HL-60 (cell line): ENCODE measurements at regions not wholly inside any gene's neighbourhood (a gene's known extent, or its start where the extent isn't known, plus 50 kb on each side); places are given as distances from the start of the nearest gene placed in this dataset.

Source experiments
- DNase-seq, 2 experiments: peaks; one replicate each; pipeline ENCODE4 v3.0.0-alpha.2; 2010 to 2020; ENCODE audit warnings: low read depth in 1 of 2, low spot score in 1 of 2
- H3K27ac ChIP-seq: fragments of 250-450 bp; sonication (Bioruptor Pico); replicated peaks from 2 replicates; pipeline ENCODE4 v1.5.1; 2020; ENCODE audit warnings: mild to moderate bottlenecking, moderate library complexity
- H3K27me3 ChIP-seq: fragments of 250-450 bp; sonication (Bioruptor Pico); 2 replicates; pipeline ENCODE4 v1.5.1; 2021; ENCODE audit warnings: mild to moderate bottlenecking, moderate library complexity; ENCODE audit not compliant: insufficient read depth, poor library complexity, severe bottlenecking
- H3K4me3 ChIP-seq: replicated peaks from 2 replicates; pipeline ENCODE4 v1.5.1; 2011; ENCODE audit warnings: mild to moderate bottlenecking, control low read depth, low read length; ENCODE audit not compliant: insufficient read depth
- GABPA ChIP-seq: IDR thresholded peaks from 2 replicates; pipeline ENCODE4 v1.6.1; 2012; ENCODE audit warnings: low read depth
- POLR2AphosphoS5 ChIP-seq: IDR thresholded peaks from 2 replicates; pipeline ENCODE4 v1.6.1; 2012; ENCODE audit warnings: low read depth
- SPI1 ChIP-seq: IDR thresholded peaks from 2 replicates; pipeline ENCODE4 v1.6.1; 2012; ENCODE audit warnings: low read depth, mild to moderate bottlenecking, borderline replicate concordance
- TF ChIP-seq, protein P1 (sequence below): IDR thresholded peaks from one replicate; pipeline ENCODE4 v1.5.1; 2011; ENCODE audit warnings: low read length, control low read depth, inconsistent platforms; ENCODE audit not compliant: insufficient read depth
- TF ChIP-seq, protein P2 (sequence below): IDR thresholded peaks from 2 replicates; pipeline ENCODE4 v1.6.1; 2012; ENCODE audit warnings: low read depth; ENCODE audit not compliant: insufficient replicate concordance

DNA sequence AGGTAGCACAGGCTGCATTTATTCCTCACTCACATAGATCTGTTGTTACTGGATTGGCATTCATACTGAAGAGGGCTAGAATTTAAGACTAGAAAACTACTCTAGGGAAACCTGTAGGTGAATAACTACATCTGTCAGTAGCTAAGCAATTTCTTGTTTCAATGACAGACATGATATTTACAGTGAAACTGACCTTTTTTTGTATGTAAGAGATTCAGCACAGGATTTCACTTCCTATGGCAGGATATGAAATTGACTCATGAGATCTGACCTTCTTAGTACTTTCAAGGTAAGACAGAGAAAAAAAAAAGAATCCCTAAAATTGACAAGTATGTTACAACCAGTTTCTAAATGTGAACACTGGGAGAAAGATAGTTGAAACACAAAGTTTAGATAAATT is 189.8 kb upstream of the SLC16A7 start:
- no peak overlapping the region for H3K4me3 ChIP-seq
- DNase-seq = no peak
- no peak for TF ChIP-seq GABPA
- no peak for TF ChIP-seq SPI1
- TF ChIP-seq, protein P1, sequence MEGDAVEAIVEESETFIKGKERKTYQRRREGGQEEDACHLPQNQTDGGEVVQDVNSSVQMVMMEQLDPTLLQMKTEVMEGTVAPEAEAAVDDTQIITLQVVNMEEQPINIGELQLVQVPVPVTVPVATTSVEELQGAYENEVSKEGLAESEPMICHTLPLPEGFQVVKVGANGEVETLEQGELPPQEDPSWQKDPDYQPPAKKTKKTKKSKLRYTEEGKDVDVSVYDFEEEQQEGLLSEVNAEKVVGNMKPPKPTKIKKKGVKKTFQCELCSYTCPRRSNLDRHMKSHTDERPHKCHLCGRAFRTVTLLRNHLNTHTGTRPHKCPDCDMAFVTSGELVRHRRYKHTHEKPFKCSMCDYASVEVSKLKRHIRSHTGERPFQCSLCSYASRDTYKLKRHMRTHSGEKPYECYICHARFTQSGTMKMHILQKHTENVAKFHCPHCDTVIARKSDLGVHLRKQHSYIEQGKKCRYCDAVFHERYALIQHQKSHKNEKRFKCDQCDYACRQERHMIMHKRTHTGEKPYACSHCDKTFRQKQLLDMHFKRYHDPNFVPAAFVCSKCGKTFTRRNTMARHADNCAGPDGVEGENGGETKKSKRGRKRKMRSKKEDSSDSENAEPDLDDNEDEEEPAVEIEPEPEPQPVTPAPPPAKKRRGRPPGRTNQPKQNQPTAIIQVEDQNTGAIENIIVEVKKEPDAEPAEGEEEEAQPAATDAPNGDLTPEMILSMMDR = no peak
- TF ChIP-seq, protein P2, sequence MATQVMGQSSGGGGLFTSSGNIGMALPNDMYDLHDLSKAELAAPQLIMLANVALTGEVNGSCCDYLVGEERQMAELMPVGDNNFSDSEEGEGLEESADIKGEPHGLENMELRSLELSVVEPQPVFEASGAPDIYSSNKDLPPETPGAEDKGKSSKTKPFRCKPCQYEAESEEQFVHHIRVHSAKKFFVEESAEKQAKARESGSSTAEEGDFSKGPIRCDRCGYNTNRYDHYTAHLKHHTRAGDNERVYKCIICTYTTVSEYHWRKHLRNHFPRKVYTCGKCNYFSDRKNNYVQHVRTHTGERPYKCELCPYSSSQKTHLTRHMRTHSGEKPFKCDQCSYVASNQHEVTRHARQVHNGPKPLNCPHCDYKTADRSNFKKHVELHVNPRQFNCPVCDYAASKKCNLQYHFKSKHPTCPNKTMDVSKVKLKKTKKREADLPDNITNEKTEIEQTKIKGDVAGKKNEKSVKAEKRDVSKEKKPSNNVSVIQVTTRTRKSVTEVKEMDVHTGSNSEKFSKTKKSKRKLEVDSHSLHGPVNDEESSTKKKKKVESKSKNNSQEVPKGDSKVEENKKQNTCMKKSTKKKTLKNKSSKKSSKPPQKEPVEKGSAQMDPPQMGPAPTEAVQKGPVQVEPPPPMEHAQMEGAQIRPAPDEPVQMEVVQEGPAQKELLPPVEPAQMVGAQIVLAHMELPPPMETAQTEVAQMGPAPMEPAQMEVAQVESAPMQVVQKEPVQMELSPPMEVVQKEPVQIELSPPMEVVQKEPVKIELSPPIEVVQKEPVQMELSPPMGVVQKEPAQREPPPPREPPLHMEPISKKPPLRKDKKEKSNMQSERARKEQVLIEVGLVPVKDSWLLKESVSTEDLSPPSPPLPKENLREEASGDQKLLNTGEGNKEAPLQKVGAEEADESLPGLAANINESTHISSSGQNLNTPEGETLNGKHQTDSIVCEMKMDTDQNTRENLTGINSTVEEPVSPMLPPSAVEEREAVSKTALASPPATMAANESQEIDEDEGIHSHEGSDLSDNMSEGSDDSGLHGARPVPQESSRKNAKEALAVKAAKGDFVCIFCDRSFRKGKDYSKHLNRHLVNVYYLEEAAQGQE = no peak
- no peak for TF ChIP-seq POLR2AphosphoS5

DNA sequence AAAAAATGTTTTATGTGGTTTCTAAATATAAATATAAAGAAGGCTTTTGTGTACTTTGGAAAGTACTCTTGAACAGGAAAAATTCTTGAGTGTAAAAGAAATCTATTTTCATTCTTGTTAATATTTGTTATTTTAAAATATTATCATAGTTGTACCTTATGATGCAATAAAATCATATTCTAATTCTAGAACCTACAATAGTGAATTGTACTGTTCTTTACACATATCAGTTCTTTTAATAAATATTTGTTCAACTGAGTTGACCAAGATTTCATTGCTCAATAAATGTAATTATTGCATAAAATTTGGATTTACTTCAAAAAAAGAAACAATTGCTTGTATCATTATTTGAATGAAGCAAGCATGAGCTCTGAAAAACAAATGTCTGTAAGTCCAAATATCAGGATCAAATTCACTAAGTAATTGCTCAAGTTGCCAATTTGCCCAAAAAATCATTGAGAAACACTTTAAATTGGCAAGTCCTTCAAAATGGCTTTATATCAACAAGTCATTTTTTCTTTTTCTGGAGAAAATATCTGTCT is 191.6 kb upstream of the SLC16A7 start:
- Histone ChIP-seq H3K27ac (no peak overlapping the region), H3K27me3 (no peaks in the 10 kb centered on the region), H3K4me3 (no peak overlapping the region)
- DNase-seq = no peak
- TF ChIP-seq, protein P2 = no peak
- no peak for TF ChIP-seq POLR2AphosphoS5
- no peak for TF ChIP-seq SPI1
- TF ChIP-seq GABPA = no peak
- TF ChIP-seq, protein P1 = no peak

More for the DNA sequence above, 189.8 kb upstream of the SLC16A7 start:
- H3K27me3 ChIP-seq = no peaks in the 10 kb centered on the region
- no peak overlapping the region for H3K27ac ChIP-seq

DNA sequence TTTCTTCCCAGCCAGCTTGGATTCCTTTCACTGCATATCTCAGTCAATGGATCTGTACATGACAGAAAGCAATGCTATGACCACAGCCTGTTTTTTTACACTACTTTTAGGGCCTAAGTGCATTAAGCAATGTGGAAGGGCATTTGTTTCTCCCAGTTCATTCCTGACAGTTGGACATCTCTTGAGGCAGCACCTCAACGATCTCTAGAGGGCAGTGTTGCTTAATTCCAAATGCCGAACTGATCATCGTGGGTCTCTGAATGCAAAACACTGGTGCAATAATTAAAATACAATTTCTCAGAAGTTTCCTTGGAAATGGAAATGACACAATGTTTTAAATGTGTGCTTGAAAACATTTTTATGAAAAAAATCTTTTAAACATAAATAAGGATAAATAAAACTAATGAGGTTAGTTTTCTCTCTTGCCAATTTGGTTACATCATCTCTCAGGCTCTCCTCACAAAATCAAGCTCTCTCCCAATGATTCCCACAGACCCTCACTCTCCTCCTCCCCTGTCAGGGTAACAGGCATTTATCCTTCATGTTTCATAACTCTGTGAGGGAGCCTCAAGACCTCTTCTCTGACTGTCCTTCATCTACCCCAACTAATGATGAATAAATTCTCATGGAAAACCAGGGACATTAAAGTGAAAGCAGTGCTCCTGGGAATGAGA is 192.4 kb upstream of the SLC16A7 start:
- Histone ChIP-seq H3K27me3 (no peaks in the 10 kb centered on the region), H3K4me3 (no peak overlapping the region), H3K27ac (no peak overlapping the region)
- peak in 1 of 2 experiments; percentile 35 for DNase-seq
- TF ChIP-seq GABPA (no peak), POLR2AphosphoS5 (no peak)
- TF ChIP-seq, protein P1 = peak; percentile 57
- TF ChIP-seq, protein P2 = no peak
